Skin epidermis (tissue), 12 donors: ENCODE measurements at regions not wholly inside any gene's neighbourhood (a gene's known extent, or its start where the extent isn't known, plus 50 kb on each side); places are given as distances from the start of the nearest gene placed in this dataset.

Experiments used
- H3K27ac ChIP-seq, 21 experiments: fragments of 200-600 bp; sonication (generic) in 11 of 21; one replicate each; pipeline ENCODE4 v1.5.0; 2020; ENCODE audit warnings: mild to moderate bottlenecking in 3 of 21, inconsistent platforms in 2 of 21, moderate library complexity in 2 of 21
- H3K4me3 ChIP-seq, 7 experiments: fragments of 200-600 bp; sonication (generic) in 2 of 7; one replicate each; pipeline ENCODE4 v1.5.0; 2020; ENCODE audit warnings: inconsistent platforms in 2 of 7, mild to moderate bottlenecking in 2 of 7, moderate library complexity in 1 of 7

DNA sequence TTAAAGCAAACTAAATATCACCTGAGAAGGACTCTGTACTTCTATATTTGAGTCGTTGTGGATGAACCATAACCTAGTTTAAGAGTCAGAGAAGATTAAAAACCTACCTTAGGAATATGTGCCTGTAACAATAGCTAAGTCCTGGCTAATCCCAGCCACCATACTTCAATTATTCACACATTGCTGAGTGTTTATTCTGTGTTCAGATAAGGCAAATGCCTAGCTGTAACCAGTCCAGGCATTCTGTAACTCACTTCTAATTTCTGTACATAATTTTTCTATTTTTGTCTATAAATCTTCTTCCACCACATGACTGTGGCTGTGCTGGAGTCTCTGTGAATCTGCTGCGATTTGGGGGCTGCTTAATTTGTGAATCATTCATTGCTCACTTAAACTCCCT is 441.9 kb upstream of the ADAMTS5 start:
- Histone ChIP-seq H3K4me3 (no peak overlapping the region), H3K27ac (no peak overlapping the region)

DNA sequence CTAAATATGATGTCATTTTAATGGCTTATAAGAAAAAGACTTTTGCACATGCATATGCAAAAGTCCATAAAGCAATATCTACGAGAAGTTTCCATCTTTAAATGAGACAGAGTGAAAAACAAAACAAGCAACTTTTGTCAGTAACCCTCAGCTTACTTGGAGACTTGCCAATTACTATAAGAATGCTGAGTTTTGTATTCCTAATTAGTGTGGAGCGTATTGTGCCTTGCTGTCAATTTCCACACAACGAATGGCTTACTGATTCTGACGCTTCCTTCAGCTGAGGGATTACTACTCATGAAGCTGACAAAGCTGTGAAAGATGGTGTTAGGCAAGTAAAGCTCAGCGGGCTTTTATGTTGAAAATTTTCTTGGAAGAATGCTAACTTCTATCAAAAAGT is 440.4 kb upstream of the ADAMTS5 start:
- H3K27ac ChIP-seq: peak overlapping the region in 3 of 21 experiments; percentile 7 to 37 (median 15)

DNA sequence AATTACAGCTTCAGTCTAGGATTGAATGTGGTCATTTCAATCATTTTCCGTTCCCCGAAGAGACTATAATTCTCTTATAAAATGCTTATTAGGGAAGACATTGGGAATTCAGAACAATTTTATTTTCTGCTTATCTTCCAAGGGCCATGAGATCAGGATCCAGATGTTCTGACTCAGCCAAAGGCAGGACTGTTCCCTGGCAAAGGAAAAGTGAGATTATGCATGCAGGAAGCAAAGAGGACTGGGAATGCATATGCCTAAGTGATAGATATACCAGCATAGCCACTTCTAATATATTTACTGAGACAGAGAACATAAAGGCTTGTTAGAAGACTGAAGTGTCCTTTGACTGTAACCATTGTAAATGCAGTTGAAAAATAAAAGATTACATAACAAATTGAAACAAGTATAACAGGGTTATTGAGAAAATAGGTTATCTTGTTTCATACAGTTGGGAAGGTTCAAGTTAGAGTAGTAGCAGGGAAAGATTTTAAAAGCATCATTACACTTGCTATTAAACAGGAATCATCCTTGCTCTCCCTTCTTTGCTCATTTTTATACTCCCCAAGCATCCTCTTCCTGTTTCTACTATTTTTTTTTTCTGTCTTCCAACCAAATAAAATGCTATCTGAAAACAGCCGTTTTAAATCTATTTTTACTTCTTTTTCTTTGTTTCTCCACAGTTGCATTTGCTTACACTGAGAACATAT is 439.6 kb upstream of the ADAMTS5 start:
- Histone ChIP-seq H3K27ac (peak overlapping the region in 6 of 21 experiments; percentile 7 to 53 (median 17)), H3K4me3 (no peak overlapping the region)

More for the DNA sequence above, 440.4 kb upstream of the ADAMTS5 start:
- no peak overlapping the region for H3K4me3 ChIP-seq

DNA sequence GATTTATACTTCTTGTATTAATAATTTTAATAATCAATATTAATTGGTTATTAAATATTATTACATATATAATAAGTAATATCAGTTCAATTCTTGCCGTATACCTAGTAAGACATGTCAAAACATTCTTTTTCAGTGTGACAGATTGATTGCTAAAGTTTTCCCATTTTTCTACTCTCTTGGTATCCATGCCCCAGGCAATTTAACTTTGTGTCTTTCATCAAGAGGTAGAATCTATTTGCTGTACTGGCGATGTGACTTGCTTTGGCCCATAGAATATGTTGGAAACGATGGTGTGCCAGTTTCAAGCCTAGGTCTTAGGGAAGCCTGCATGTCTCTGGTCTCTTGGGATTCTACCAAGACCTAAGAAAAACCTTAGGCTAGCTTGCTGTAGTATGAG is 436.1 kb upstream of the ADAMTS5 start:
- no peak overlapping the region for H3K27ac ChIP-seq
- H3K4me3 ChIP-seq: no peak overlapping the region

DNA sequence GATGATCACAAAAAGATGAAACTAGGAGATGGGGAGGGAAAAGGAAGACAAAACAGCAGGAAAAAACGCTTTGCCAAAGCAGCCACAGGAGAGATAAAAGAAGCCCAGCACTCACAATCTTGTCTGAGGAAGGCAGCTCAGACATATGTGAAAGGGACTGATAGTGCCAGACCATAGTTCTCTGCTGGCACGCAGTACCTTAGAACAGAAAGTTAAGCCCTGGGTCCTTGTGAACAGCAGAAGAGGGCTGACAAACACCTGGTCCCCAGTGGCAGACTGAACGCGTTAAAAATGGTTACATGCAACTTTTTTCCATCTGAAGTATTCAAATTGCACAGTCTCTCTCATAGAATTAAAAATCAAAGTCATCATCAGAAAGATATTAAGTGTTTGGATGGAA is 433.2 kb upstream of the ADAMTS5 start:
- Histone ChIP-seq H3K4me3 (no peak overlapping the region), H3K27ac (no peak overlapping the region)

DNA sequence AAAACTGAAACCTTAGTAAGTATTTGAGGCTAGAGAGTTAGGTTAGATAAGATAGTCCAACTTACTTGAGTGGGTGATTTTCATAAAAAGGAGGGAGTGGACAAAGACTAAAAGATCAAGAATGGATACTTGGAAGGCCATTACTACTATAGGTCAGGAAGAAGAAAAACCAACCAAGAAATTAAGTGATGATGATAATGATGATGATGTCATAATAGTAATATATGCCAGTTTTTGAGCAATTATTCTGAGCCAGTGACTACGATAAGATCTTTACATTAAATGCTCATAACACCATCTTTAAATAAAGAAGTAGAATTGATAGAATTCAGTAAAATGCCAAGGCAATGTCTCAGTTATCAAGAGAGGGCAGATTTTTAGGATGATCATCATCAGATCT is 430.7 kb upstream of the ADAMTS5 start:
- H3K27ac ChIP-seq: no peak overlapping the region
- H3K4me3 ChIP-seq: no peak overlapping the region

DNA sequence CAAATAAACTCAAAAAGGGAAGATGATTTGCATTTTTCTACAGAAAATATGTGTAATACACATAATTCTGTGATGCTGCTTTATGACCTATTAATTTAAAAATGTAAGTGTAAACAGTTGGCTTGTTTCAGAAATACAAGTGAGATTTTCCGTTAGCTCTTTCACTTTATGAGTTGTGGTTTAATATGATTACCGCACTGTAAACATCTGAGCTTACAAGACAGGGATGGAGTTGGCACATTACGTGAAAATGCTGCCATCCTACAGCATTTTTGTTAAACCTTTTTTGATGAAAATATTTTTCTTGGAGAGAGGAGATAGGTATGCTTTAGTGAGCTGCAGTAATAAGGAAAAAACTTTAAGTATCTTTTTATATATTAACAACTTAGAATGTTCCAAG is 426.8 kb upstream of the ADAMTS5 start:
- Histone ChIP-seq H3K4me3 (no peak overlapping the region), H3K27ac (no peak overlapping the region)

DNA sequence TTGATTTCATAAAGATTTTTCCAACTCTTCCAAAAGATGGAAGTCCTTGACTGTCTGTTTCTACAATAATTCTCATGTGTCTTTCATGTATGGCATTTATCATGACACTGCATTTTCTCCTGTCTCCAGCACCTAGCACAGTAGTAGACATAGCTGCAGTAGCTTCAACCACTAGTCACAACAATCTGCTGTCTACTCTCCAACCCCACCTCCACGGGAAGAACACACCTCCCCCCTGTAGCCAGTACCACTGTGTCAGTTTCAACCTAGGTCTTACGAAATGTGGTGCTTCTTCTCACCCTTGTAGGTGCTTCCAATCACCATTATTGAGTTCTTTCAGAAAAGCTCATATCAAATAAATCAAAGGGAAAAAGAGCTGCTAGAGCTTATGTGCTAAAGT is 425.1 kb upstream of the ADAMTS5 start:
- Histone ChIP-seq H3K27ac (no peak overlapping the region), H3K4me3 (no peak overlapping the region)

DNA sequence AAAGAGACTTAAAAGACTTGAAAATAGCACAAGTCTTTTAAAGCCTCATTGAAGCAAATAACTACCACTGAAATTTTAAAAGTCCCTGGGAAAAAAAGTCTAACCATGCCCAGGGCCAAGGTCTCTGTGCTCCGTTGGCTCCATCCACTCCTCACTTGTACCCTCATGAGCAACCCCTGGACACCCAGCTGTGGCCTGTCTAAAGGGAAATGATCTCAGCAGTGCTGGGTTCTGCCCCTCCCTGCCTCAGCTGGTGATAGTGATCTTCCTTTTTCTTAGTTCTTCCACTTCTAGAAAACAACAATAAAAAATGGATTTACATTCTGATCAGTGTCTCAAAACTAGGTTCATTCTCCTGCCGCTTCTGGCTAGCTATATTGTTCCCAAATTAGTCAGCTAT is 423.5 kb upstream of the ADAMTS5 start:
- no peak overlapping the region for H3K4me3 ChIP-seq
- no peak overlapping the region for H3K27ac ChIP-seq

DNA sequence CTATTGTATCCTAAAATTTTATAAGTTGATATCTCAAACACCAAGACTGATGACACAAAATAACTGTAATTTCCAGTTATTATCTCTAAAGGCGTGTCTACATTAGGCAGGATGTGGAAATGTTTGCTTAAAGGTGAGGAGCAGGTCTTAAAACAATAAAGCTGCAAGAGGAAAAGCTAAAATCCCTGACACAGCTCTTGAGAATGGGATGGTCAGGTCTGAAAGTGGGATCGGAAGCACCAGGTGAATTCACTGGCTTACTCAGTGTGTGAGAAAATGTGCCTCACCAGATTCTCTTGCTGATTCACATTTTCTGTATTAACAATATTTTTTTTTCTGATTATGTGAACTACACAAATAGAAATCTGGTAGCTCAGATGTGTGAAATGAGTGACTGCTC is 421.9 kb upstream of the ADAMTS5 start:
- Histone ChIP-seq H3K4me3 (no peak overlapping the region), H3K27ac (no peak overlapping the region)

DNA sequence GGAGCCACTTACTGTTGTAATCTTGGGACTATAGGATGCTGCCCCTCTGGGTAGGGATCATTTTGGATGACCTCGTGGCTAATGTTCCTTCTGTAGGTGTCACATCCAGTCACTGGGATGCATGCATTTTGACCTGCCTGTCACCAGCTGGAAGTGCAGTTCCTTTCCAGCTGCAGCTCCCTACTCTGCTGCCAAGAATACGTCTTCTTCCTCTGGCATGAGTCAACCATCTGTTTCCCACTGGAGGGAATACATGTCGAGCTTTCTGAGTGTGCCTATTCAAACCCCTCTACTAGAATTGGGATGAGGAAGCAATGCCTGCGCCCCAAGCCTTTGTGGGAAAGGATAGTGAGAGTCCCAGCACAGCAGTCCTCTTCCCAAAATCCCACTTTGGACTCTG is 415.5 kb upstream of the ADAMTS5 start:
- H3K27ac ChIP-seq: no peak overlapping the region
- no peak overlapping the region for H3K4me3 ChIP-seq

DNA sequence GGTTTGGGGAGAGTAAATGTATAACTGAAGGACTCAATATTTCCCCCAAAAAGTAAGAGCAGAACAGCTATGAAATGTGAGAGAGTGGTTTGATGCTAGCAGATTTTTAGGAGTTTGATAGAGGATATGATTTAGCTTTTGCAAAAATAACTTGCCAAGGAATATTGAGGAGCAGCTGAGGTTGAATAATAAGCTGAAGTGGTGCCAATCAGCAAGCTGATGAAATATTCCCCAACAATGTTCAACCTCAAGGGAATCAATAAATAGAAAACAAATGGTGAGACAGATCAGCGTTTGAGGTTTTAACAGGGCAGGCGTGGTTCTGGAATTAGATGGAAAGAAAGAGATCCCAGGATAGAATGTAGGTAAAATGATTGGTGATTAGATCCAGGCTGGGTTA is 413.4 kb upstream of the ADAMTS5 start:
- H3K27ac ChIP-seq: peak overlapping the region in 3 of 21 experiments; percentile 12 to 69 (median 61)

DNA sequence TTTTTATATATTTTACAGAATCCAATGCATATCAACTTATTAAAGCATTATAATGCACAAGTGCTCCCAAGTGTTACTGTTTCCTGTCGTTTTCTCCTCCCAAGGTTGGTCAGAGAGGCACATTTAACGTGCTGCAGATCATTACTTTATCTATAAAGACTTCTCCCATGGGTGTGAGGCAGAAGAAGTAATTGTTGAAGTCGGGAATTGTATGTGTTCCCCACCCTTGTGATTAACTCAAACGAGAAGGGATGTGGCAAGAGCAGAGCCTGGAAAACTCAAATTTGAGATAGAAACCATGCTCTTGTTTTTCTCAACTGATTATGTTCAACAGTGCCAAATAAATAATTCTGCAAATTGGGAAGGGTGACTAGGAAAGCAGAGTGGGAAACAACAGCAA is 412.5 kb upstream of the ADAMTS5 start:
- Histone ChIP-seq H3K4me3 (no peak overlapping the region), H3K27ac (peak overlapping the region in 2 of 21 experiments; percentile 8 to 9)

More for the DNA sequence above, 413.4 kb upstream of the ADAMTS5 start:
- H3K4me3 ChIP-seq: no peak overlapping the region

DNA sequence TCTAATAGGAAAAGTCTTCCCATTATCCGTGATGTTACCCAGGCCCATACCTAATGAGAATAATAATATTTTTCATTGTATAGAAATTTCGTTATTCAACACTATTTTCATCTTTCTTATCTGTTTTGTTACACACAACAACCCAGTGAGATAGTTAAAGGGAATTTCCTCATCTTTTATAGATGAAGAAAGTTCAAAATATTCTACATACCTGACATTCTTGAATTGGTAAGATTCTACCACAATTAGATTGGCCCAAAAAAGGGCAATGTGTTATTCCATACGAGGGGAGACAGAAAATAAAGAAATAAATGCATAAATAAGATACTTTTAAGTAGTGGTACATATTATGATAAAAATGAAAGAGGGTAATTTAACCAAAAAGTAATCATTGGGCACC is 405.5 kb upstream of the ADAMTS5 start:
- Histone ChIP-seq H3K4me3 (no peak overlapping the region), H3K27ac (no peak overlapping the region)

DNA sequence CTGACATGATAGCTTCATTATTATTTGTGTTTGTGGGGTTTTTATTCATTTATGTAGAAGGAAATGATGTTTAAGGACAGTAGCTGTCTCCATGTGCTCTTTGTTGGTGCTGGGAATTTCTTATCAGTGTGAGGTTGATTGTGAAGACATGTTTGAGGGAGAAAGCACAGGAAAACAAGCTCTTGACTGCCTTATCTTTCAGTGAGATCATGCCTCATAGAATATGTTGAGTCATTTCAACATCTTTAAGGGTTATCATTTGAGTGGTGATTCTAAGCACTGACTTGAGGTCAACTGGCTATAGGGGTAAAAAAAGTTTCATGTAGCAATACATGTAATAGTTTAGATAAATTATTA is 405.1 kb upstream of the ADAMTS5 start:
- H3K27ac ChIP-seq: no peak overlapping the region
- H3K4me3 ChIP-seq: no peak overlapping the region

DNA sequence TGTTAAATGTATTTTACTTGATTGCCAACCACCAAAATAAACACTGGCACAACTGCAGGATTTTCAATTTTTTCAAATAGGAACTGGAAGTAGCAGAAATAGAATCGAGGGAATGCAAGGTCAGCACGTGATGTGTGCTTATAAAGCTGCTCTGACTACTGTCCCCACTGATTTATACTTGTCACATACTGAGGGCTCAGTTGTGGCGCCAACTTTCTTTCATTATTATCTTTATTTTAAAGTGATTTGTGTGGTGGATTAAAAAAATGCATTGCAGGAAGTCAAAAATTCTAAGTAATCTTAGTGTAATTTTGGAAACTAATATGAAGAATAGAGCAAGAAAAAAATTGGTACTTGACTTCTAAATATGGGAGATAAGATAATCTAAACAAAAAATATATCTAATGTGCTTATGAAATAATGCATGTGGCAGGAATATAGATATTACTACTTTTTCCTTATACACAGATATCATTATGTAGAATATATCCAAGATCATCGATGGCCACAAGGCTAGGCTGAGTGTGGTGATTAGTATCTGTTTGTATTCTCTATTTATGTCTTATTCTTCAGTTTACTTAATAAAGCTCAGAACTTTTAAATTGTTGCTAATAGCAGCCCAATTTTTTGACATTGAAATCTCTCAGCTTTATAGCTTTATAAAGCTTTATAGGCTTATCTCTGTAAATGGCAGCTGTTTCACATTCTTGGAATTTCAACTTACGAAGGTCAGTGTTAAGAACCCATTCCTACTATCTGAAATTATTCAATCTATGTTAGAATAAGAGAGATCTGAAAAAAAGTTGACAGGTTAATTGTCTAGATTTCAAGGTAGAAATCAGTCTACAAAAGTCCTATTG is 404.5 kb upstream of the ADAMTS5 start:
- Histone ChIP-seq H3K4me3 (no peak overlapping the region), H3K27ac (no peak overlapping the region)

DNA sequence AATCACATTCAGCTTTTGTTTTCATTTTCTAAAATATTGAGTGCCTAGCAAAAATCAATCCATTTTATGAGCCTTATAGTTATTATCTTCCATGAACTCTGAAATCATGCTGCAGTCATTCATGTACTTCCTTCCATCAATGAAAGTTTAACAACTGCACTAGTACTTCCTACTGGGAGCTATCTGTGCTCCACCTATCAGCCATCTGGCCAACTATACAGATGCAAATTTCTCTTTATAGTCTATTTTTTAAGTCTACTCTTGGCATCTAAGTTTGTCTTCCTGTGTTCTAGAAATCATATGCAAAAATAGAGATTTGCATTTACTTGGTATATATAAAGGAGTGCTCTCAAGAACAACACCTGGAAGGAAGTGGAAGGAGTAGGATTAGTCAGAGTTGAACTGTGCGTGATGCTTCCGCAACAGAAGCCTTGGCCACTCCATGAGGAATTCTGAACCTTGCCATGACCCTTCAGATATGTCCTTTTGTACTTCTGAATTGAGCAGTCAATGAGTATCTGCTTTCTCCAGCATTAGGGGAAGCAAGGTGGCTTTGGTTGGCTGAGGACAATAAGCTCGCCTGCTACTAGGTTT is 403.2 kb upstream of the ADAMTS5 start:
- Histone ChIP-seq H3K4me3 (no peak overlapping the region), H3K27ac (no peak overlapping the region)

DNA sequence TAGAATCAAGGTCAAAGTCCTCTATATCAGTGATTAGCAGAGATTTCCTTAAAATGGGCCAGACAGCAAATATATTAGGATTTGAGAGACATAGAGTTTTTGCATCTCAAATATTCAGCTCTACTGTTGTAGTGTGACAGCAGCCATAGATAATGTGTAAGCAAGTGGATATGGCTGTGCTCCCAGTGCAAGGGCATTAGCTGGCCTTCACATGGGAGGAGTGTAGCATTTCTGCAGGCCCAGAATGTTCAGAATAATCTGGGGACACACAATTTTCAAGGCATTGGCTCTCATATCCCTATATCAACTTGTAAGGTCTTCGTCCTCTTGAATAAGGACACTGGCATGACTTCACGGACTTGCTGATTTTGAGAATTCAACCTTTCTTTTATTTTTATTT is 402.3 kb upstream of the ADAMTS5 start:
- no peak overlapping the region for H3K4me3 ChIP-seq
- no peak overlapping the region for H3K27ac ChIP-seq

DNA sequence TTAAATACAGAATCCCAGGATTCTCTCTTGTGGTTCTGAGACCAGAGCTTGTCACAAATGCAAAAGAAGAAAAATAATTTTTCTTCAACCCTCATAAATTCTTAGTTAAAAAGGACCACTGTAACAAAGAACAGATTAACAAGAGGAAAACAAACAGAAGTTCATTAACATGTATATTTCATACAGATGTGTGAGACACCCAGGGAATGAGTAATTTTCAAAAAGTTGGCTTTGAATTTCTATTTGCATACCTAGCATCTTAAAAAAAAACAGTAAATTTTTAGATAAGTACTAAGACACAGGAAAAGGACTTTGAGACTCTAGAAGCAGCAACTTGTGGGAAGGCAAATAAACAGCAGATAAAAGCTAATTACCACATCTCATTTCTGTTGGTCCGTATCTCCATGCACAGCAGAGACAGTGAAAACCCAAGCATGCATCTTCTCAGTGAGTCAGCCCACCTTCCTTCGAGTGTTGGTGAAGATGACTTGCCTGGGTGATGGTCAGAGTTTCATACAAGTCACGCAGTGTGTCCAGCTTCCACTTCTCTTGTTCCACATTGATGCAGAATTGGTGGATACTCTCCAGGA is 399.9 kb upstream of the ADAMTS5 start:
- Histone ChIP-seq H3K27ac (no peak overlapping the region), H3K4me3 (no peak overlapping the region)

DNA sequence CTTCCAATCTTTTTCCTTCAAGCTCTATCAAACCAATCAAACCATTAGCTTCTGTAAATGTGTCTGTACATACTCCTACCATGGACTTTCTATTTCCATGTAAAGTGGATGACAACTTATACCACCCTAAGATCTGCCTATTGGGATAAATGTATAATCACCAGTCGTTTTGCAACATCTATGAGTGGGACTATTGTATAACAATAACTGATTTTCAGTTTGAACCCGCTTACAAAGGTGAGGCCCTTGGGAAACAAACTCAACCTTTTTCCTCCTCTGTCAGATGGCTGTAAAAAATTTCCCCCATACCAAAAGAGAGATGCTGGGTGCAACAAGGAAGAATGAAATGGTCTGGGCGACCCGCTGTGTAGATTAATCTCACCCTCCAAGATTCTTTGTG is 399.1 kb upstream of the ADAMTS5 start:
- H3K27ac ChIP-seq: no peak overlapping the region
- no peak overlapping the region for H3K4me3 ChIP-seq

DNA sequence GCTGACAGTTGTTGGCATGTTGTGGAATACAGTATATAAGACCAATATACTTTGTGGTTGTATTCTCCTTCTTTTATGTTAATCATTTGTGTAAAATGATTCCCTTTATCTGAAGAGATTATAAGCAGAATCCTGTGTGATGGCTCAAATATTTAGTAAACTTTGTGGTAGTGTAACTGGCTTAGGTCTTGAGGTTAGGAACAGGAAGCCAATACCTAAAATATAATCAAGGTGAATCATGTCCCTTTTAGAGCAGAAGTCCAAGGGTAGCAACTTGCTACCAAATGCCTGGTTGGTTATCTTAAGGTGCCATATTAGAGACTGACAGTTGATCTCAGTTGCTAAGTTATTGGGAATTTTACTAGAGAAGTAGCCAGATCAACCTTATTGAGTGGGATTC is 398.5 kb upstream of the ADAMTS5 start:
- Histone ChIP-seq H3K27ac (no peak overlapping the region), H3K4me3 (no peak overlapping the region)
